GM19193 (cell line): ENCODE measurements at regions not wholly inside any gene's neighbourhood (a gene's known extent, or its start where the extent isn't known, plus 50 kb on each side); places are given as distances from the start of the nearest gene placed in this dataset.

Experiments used
- POLR2A ChIP-seq: IDR thresholded peaks from 4 replicates; pipeline ENCODE4 v1.6.1; 2011; ENCODE audit not compliant: insufficient read depth, insufficient read length; ENCODE audit errors: extremely low read depth

GRCh38 chr1:187638733-187639434 lies 810.1 kb downstream of the PLA2G4A start:
- no peak for TF ChIP-seq POLR2A

GRCh38 chr1:187641015-187641414 lies 812.3 kb downstream of the PLA2G4A start:
- no peak for TF ChIP-seq POLR2A

GRCh38 chr1:187641463-187641862 lies 812.7 kb downstream of the PLA2G4A start:
- no peak for TF ChIP-seq POLR2A

- no peak for TF ChIP-seq POLR2A
Measured at GRCh38 chr1:187641907-187642306, 813.2 kb downstream of the PLA2G4A start.

- TF ChIP-seq POLR2A, result no peak
Measured at GRCh38 chr1:187645651-187646050, 816.9 kb downstream of the PLA2G4A start.

- no peak for TF ChIP-seq POLR2A
Measured at GRCh38 chr1:187646536-187647107, 817.9 kb downstream of the PLA2G4A start.

GRCh38 chr1:187648091-187648490 lies 819.3 kb downstream of the PLA2G4A start:
- no peak for TF ChIP-seq POLR2A

- no peak for TF ChIP-seq POLR2A
Measured at GRCh38 chr1:187654635-187655034, 825.9 kb downstream of the PLA2G4A start.

GRCh38 chr1:187655104-187655503 lies 826.4 kb downstream of the PLA2G4A start:
- TF ChIP-seq POLR2A, result no peak

- no peak for TF ChIP-seq POLR2A
Measured at GRCh38 chr1:187665483-187665882, 836.7 kb downstream of the PLA2G4A start.

- TF ChIP-seq POLR2A, result no peak
Measured at GRCh38 chr1:187680823-187681222, 852.1 kb downstream of the PLA2G4A start.

- TF ChIP-seq POLR2A, result no peak
Measured at GRCh38 chr1:187682112-187682511, 853.4 kb downstream of the PLA2G4A start.

GRCh38 chr1:187685333-187685732 lies 856.6 kb downstream of the PLA2G4A start:
- TF ChIP-seq POLR2A, result no peak

GRCh38 chr1:187689129-187689528 lies 860.4 kb downstream of the PLA2G4A start:
- no peak for TF ChIP-seq POLR2A

- no peak for TF ChIP-seq POLR2A
Measured at GRCh38 chr1:187691439-187691838, 862.7 kb downstream of the PLA2G4A start.

GRCh38 chr1:187692799-187693198 lies 864.0 kb downstream of the PLA2G4A start:
- TF ChIP-seq POLR2A, result no peak
